HFF-Myc (cell line): ENCODE measurements at regions not wholly inside any gene's neighbourhood (a gene's known extent, or its start where the extent isn't known, plus 50 kb on each side); places are given as distances from the start of the nearest gene placed in this dataset.

Experiments used
- DNase-seq: peaks from one replicate; pipeline ENCODE4 v3.0.0-alpha.2; 2011; ENCODE audit warnings: low read depth; ENCODE audit errors: extremely low read depth
- H3K4me3 ChIP-seq: replicated peaks from 2 replicates; pipeline ENCODE4 v1.5.1; 2011; ENCODE audit warnings: low read depth, mild to moderate bottlenecking, control low read depth, low read length
- TF ChIP-seq, protein P1 (sequence below): IDR thresholded peaks from 2 replicates; pipeline ENCODE4 v1.5.1; 2012; ENCODE audit warnings: mild to moderate bottlenecking, low read depth, low read length, control low read depth; ENCODE audit errors: missing control alignments

DNA sequence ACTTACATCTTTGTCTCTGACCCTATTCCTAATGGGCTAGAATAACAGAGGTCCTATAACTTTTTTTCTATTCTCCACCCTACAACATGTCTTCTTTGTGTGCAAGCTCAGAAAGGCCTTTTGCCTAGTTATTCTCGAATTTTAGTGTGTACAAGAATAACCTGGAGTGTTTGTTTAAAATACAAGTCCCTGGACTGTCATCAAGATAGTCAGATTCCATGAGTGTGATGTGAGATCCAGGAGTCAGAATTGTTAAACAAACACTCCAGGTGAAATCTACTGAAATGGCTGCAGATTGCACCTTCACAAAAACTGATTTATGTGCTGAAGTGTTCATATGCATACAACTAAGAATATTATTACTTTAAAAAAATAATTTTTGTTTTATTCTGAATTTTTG is 114.4 kb upstream of the DIO2 start:
- no peak overlapping the region for H3K4me3 ChIP-seq
- TF ChIP-seq, protein P1, sequence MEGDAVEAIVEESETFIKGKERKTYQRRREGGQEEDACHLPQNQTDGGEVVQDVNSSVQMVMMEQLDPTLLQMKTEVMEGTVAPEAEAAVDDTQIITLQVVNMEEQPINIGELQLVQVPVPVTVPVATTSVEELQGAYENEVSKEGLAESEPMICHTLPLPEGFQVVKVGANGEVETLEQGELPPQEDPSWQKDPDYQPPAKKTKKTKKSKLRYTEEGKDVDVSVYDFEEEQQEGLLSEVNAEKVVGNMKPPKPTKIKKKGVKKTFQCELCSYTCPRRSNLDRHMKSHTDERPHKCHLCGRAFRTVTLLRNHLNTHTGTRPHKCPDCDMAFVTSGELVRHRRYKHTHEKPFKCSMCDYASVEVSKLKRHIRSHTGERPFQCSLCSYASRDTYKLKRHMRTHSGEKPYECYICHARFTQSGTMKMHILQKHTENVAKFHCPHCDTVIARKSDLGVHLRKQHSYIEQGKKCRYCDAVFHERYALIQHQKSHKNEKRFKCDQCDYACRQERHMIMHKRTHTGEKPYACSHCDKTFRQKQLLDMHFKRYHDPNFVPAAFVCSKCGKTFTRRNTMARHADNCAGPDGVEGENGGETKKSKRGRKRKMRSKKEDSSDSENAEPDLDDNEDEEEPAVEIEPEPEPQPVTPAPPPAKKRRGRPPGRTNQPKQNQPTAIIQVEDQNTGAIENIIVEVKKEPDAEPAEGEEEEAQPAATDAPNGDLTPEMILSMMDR, result no peak
- no peak for DNase-seq

DNA sequence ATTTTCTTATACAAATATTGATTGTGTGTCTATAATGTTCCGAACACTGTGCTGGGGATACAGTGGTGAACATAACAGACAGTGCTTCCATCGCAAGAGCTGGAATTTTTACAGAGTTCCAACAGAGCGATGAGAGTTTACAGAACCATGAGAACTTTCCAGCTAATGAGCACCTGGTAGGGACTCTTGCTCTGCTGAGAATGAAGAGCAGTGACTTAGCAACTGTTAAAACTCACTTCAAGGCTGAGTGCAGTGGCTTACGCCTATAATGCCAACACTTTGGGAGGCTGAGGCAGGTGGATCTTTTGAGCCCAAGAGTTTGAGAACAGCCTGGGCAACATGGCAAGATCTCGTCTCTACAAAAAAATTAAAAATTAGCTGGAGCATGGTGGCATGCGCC is 113.8 kb upstream of the DIO2 start:
- TF ChIP-seq, protein P1, result no peak
- DNase-seq, result no peak
- H3K4me3 ChIP-seq, result no peak overlapping the region

- no peak overlapping the region for H3K4me3 ChIP-seq
- no peak for DNase-seq
- TF ChIP-seq, protein P1, result no peak
These were observed 113.3 kb upstream of the DIO2 start for GRCh38 chr14:80324649-80325048.

DNA sequence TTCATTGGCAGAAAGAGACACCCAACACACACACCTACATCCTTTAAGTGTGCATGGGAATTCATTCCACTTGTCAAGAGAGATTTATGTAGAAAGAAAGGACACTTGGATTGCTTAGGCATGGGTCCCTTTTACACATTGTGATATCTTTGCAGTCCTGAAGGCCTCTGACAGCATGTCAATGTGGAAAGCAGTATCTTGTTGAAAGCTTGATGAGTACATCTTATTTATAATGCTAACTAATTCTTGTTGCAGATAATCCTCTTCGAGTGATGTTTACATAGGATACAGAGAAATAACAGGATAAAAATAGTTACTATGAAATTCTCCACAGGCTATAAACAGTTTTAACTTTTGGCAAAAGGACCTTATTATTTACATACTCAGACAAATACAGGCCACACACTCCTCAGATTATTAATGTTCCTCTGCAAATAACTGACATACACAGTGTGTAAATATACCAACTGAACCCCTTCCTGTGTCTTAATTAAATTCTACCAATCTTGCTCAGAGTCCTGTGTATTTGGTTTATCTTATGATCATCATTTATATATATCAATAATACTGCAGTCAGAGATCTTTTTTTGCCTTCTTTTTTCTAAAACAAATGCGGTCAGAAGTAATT is 111.8 kb upstream of the DIO2 start:
- no peak overlapping the region for H3K4me3 ChIP-seq
- TF ChIP-seq, protein P1, result no peak
- DNase-seq, result no peak

DNA sequence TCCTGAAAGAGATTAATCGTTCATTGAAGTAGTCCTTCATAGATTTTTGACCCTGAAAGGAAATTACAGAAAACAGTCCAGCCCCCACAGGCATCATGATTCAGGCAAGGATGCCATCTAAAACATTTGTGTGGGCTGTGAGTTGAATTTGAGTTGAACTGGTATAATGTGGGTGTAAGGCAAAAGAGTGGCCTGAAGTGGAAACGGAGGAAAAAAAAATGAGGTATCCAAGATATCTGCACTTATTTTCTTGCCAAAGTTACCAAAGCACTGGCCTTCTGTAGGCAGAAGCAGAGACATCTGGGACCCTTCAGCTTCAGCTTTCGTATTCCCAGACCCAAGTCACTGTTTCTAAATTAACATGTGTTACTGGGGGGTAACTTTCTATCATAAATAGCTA is 105.1 kb upstream of the DIO2 start:
- no peak overlapping the region for H3K4me3 ChIP-seq
- DNase-seq, result no peak
- TF ChIP-seq, protein P1, result no peak

GRCh38 chr14:80315681-80316080 is 104.4 kb upstream of the DIO2 start:
- TF ChIP-seq, protein P1, result no peak
- DNase-seq, result no peak

DNA sequence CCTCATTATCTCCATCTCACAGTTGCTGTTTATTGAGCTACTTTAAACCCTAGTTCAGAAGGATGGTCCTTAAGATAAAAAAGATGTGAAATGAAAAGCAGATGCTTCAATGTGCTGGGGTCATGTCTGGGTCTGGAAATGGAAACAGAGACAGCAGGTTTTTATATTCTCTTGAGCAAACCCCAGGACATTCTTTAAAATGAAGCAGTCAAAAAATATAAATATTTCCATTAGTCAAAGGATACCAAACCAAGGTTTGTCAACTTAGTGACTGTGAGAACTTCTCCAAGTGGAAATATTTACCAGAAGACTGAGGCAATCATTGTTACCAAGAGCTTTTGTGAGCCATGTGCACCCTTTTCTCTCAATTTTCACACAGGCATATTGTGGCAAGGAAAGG is 102.5 kb upstream of the DIO2 start:
- no peak for DNase-seq
- H3K4me3 ChIP-seq, result no peak overlapping the region

More at GRCh38 chr14:80315681-80316080, 104.4 kb upstream of the DIO2 start:
- H3K4me3 ChIP-seq, result no peak overlapping the region

More for the DNA sequence above, 102.5 kb upstream of the DIO2 start:
- TF ChIP-seq, protein P1, result no peak
